ENCODE measurements at regions not wholly inside any gene's neighbourhood (a gene's known extent, or its start where the extent isn't known, plus 50 kb on each side); places are given as distances from the start of the nearest gene placed in this dataset.
"Not testable (repeated sequence)": the region's sequence is repeated elsewhere in the genome, so short reads cannot be mapped to it uniquely, and the experiment has no call there.

DNA sequence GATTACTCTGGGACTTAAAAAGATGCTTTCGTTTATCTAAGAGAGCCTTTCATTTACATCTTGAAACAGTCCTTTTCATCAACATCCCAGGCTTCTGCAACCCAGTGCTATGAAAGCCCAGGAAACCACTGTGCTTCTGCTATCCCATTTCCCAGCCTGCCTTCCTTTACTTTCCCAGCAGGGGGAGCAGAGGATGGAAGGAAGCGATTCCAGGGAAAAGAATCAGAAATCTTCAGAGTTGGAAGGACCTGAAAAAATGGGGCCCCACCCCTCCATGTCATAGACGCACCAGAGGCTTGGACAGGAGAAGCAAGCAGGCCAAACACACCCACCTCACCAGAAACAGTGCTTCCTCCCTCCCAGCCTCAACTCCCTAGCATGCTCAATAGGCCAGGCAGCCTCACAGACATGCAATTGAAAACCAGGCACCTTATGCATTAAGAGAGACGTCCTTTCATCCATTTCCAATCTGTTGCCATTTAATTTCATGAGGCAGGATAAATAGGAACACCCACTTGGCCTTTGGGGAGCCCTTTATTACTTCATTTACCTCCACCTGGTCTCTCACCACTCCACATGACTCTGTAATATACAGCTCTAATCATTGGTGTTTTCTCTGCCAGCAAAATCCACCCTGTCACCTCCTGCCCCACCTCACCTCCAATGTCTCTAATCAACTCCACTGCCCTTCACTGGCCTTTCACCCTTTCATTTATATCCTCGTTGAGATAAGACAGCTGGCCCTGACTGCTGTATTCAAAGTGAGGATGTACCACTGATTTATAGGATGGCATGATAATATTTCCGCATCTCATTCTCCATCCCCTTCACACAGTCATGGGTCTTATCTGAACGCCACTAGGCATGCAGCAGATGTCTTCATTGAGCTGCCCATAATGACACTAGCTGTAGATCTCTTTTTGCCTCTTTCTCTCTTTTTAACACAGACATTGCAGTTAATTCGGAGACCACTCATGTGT lies 583.9 kb downstream of the NTRK3 start:
- DNase-seq = no peak

DNA sequence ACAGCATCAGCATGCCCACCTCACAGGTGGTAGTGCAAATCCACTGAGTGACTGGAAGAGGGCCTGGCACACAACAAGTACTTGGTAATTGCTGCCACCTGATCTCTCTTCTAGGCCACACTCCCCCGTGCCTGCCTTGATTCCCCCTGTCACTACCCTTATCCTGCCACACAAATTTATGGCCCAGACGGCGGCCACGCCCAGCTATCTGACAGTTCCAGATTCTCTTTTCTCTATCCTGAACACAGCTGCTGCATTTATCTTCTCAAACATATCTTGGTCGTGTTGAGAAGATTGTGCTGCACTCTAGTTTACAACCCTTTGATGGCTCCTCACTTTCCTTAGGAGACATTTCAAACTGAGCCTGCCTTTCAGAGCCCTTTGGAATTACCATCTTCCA lies 585.2 kb downstream of the NTRK3 start:
- no peak for DNase-seq

DNA sequence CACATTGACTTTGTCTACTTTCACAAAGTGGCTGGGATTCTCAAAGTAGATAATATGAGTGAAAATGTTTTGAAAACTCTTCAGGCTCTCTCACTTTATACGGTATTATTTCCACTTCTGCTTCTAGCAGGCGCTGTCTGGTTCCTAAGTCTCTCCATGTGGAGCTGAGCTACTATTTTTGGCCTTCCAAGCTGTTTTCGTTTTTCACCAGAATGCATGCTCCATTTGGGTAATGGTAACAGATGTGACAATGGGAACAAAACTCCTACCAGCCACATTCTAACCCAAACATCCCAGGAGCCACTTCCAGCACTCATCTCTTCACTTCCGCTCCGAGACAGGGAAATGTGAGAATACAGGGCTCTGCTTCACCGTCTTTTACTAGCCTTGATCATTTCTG lies 586.7 kb downstream of the NTRK3 start:
- no peak for DNase-seq

DNA sequence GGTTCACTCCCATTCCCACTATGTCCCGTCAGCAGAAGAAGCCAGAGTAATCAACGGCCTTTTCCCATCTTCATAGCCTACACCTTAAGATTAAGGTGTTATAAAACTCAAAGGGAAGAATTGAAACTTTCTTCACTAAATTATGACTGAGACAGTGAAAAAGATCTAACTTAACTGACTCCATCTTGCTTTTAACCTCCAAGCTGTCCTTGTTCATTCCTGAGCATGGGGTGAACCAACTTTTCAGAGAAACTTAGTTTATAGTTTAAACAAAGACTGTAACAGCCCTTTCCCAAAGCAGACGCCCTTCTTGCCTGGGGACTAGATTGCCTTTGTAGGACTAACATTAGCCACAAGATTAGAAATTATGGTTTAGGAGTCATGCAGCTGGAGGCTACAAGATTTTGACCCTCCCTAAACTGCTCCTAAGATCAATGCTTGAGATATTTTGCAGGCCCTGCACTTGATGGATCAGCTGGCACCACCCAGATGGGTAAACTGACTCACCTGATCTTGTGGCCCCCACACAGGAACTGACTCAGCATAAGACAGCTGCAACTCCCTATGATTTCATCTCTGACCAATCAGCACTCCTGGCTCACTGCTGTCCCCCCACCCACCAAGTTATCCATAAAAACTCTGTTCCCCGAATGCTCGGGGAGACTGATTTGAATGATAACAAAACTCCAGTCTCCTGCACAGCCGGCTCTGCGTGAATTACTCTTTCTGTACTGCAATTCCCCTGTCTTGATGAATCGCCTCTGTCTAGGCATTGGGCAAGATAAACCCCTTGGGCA lies 587.6 kb downstream of the NTRK3 start:
- not testable (repeated sequence) for DNase-seq

DNA sequence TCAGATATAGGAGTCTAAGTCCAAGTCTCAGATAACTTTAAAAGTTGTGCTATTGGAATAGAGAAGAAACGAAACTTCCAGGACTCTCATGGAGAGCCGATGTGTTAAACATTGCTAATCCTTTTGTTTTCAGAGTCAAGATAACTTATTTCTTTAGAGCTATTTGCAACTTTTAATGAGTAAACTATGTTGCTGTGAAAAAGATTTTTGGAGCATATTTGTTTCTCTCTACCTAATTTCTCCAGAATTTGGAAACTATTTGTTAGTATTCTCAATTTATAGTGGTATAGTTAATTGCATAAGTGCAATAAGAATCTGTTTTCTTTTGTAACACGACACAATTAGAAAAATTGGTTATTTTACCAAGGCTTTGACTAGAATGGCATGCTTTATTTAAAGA lies 588.9 kb downstream of the NTRK3 start:
- DNase-seq = no peak

DNA sequence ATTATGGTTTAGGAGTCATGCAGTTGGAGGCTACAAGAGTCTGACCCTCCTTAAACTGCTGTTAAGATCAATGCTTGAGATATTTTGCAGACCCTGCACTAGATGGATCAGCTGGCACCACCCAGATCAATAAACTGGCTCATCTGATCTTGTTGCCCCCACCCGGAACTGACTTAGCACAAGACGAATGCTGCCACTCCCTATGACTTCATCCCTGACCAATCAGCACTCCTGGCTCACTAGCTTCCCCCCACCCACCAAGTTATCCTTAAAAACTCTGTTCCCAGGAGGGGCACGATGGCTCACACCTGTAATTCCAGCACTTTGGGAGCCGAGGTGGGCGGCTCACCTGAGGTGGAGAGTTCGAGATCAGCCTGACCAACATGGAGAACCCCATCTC lies 594.0 kb downstream of the NTRK3 start:
- no peak for DNase-seq

DNA sequence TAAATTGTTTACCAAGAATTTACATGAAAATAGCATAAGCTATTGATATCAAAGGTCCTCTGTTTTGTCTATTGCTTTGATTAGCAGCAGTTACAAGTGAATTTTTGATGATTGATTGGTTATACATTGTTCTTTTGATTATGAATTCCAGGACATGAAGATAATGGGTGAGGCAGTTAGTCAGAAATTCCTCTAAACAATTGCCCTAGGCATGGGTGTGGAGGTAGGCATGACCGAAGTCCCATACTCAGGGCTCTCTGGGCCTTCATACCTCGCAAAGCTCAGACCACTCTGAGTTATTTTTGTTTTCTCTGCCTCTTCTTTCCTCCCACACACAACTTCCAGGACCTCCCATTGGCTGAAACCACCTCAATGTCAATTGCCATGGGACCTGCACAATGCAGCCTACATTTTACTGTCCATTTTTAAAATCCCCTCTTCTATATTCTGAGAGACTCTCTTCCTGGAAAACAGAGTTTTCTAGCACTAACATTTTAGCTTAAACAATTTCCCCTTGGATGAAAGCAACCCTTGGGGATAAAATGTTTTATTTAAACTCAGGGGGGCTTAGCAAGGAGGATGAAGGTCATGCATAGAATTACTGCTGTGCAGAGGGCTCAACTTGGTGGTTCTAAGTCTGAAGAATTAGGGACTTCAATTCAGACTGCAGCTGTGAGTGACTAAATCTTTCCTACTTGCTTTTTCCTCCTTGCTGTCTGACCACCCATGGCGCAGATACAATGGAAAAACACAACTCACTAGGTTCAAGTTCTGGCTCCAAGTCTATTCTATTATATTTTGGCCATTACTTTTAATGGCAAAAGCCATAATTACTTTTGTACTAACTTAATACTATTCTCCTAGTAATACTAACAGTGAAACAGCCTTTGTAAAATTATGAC lies 594.8 kb downstream of the NTRK3 start:
- DNase-seq = no peak

DNA sequence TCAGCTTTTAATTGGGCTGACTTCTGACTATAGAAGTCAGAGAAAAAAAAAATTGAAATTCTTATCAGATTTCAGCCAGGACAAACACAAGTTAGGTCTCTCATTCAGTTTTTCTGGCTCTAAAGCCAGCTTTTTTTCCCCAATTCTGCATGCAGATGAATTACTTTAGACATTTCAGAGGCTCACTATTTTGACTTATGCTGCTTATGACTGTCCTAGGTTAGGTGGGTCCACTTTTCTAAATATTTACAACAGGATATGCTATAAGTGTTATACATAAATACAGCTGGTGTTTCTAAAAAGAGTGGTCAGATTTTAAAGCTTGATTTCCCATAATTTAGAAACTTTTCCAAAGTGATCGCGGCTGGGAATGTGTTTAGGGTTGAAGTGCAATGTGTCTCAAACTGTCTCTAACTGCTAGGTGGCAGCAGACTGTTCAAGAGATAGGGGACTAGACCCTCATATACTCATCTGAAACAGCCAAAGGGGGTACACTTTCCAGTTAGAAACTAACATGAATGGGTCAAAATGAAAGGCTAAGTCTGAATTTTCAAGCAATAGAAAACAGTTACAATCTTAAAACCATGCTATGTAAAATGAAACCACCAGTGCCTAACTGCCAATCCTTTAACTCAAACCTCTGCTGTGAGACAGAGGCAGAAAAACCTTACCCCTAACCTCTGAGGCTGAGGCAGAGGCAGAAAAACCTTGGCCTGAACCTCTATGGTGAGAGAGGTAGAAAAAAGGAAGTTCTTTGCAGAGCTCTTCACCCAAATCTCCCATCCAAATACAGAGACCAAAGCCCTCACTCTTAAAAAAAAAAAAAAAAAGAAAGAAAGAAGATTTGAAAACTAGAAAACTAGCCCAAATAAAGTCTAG lies 596.0 kb downstream of the NTRK3 start:
- DNase-seq = no peak

DNA sequence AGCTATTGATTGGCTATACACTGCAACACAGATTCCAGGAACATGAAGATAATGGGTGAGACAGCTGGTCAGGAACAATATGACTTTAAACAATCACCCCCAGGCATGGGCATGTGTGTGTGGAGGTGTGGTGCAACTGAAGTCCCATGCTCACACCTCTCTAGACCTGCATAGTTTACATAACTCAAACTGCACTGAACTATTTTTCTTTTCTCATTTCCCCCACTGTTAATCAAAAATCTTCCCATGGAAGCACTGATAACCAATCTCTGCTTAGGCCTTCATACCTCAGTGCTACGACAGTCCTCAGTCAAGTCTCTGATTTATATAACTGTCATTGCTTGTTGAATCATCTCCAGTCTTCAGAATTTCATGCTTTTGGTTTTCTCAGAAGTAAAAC lies 600.2 kb downstream of the NTRK3 start:
- DNase-seq = no peak

DNA sequence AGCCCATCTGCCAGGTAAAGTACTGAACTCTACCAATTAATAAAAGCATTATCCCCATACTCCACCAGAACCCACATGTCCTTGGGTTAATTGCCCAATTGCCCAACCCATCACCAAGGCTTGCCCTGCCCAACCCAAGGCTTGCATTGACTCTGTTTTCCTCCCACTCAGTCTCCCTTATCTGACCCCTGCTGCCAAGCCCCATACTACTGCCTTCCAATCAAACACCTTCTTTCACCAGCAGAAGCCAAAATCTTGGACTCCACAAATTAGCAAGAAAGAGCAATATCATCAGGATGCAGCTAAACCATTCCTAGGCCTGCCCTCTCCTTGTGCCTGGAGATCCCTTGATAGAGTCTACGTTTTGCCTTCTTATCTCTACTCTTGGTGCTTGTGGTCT lies 602.9 kb downstream of the NTRK3 start:
- DNase-seq = no peak

DNA sequence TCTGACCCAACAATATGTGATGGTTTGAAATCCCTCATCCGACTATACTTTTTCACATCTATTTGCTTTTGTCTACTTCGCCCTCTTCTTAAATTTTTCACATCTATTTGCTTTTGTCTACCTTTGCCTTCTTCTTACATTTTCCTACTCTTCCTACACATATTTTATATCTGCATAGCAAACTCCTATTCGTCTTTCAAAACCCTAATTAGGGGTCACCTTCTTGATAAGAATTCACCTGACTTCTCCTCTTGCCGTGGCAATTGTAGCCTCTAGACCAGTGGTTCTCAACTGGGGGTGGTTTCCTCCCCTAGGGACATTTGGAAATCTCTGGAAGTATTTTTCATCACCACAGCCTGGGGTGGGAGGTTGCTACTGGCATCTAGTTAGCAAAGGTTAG lies 607.4 kb downstream of the NTRK3 start:
- DNase-seq = no peak

DNA sequence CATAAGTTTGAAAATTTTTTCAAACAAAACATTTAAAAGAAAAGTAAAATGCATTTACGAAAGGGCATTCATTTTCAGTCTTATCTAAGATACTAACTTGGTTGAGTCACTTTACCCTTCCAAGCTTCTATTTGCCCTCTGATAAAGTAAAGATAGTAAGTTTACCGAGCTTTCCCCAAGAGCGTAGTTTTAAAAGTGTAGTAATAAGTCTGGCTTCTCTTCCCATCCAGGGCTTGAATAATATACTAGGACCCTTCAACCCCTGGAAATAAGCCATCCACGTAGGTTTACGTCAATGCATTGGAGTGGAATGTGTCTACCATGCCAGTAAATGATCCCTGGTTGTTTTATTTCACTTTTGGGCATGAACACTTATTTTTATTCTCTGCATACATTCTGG lies 608.3 kb downstream of the NTRK3 start:
- DNase-seq = no peak

DNA sequence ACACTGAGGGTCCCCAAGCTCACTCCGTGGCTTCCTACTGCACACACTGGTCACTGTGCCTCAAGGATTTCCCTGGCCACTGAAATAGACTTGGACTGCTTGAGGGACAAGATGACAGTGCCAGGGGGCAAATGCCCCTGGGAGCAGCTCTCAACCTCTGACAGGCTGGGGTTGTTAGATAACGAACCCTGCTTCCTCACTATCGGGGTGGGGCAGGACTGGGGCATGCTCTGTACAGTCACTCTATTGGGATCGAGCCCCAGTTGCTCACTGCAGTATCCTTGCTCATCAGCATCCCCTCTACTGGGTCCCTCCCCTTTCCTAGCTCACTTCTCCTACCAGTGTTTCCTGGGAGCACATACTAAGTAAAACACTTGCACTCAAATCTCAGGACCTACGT lies 610.8 kb downstream of the NTRK3 start:
- DNase-seq = no peak

DNA sequence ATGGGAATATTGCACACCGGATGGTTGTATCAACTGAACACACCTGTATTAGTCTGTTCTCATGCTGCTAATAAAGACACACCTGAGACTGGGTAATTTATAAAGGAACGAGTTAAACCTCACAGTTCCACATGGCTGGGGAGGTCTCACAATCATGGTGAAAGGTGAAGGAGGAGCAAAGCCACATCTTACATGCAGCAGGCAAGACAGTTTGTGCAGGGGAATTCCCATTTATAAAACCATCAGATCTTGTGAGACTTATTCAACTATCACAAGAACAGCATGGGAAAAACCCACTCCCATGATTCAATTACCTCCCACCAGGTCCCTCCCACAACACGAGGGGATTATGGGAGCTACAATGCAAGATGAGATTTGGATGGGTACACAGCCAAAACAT lies 613.5 kb downstream of the NTRK3 start:
- not testable (repeated sequence) for DNase-seq

DNA sequence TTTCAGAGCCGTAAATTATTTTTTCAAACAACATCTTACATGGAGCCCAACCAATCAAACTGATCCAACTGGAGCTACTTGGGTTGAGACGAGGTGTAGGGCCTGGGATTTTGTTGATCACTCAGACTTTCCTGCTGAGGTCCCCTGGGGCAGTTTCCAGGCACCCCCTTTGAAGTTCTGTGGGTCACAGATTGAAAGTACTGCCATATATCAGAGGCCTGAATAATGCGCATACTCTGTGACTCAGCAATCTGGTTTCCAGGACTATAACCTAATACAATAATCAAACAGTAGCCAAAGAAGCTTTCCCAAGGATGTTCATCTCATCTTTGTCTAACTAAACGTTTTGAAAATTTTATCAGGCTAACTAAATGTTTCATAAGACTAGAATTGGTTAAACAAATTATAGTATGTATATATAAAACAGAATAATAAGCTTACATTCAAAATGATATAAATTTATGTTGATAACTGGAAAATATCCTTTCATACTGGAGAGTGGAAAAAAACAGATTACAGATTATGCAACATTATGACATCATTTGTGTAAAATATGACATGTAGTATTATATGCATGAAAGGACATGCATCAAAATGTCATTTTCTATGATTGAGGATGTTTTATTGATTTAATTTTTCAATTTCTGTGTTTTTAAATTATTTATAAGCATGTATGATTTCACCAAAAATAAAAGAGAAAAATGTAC lies 617.1 kb downstream of the NTRK3 start:
- no peak for DNase-seq

DNA sequence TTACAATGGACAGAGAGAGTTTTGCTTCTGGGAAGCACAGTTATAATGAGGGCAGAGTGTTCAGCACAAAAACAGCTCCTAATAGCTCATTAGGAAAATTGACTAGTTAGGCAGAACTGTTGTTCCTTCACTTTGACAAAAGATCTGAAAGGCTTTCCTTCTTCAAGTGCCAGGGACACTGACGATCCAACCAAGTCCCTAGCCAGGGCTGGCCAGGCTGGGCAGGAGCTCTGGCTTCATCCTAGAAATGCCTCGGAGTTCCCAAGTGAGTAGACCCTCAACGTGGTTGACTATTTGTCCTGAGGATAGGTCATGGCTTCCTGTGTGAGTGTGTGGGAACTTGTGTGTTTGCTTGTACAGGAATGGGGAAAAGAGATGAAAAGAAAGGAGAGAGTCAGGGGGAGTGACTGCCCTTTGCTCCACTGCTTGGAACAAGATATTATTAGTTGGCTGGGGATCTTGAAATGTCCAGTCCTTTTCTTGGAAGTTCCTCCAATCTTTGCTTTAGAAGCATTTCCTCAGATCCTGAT lies 617.9 kb downstream of the NTRK3 start:
- DNase-seq = no peak

DNA sequence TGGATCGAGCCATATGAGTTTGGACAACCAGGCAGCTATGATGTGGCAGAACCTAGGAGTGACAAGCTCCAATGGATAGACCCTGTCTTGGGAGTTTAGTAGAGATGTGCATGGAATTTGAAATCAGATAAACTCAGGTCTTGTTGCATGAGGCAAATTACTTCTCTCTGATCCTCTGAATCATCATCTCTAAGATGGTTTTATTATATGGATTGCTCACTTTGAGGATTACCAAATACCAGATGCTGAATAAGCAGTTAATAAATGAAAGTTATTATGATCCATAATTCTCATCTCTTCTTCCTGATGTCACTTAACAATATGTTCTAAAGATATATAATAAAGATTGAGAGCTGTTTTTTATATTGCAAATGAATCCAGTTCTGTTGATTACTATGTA lies 622.2 kb downstream of the NTRK3 start:
- no peak for DNase-seq

DNA sequence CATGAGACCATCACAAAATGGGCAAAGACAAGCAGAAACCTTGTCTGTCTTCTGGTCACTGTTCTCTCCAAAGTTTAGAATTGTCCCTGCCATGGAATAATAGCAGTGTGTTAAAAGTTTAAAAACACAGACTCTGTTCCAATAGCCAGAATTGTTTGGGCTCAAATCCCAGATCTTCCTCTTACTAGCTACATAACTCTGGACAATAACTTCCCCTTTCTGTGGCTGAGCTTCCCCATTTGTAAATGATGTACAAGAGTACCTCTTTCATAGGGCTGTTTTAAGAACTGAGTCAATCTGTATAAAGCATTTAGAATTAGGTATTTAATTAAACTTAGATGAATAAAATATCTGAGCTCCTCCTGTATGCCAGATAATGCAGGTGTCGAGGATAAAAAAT lies 623.0 kb downstream of the NTRK3 start:
- no peak for DNase-seq

DNA sequence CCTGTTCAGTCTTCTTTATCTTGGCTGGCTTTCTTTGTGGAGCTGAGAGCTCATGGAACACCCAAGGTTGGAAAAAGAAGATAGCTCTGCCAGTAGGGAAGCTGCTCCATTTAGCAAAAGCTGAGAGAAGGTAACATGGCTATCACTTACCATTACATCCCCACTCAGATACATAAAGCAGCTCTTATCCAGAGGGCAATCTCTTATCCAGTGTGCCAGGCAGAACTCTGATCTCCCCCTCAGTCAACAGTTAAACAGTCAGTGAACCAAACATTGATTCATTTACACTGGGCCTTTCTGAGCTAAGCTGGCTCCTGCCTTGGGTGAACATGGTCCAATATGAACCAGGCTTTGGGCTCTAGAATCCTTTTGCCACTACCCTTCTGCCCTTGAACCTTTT lies 624.2 kb downstream of the NTRK3 start:
- DNase-seq = no peak

DNA sequence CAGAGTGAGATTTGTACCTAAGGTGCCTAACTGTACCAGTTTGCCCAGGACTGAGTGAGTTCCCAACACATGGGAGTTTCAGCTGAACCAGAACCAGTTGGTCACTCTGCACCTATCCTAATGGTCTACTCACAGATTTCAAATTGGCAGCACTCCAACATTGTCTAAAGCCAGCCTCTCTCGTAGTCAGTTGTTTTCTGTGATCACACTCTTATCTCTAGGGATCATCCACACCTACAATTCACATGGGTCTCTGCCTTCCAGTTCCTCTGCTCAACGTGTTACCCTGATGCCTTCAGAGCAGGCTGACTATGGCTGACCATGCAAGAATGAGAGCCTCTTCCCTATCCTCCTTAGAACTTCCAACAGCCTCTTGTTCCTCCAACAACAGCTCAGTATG lies 624.8 kb downstream of the NTRK3 start:
- DNase-seq = no peak

DNA sequence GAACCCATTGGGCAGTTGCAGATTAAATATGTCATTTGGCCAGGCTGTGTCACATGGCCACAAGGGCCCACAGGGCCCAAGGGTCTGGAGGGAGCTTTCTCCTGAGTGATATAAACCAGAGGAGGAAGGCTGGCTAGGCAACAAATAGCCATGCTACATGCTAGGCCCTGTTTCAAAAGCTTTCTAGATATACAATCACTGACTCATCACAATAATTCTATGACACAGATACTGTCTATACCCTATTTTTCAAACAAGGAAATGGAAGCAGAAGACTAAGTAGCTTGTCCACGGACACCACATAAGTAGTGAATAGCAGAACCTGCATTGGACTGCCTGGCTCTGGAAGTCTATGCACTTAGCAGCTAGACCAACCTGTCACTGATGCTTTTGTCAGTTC lies 625.4 kb downstream of the NTRK3 start:
- no peak for DNase-seq

All from DMS153 (cell line).